Fibroblast of lung (primary cell): ENCODE measurements at regions not wholly inside any gene's neighbourhood (a gene's known extent, or its start where the extent isn't known, plus 50 kb on each side); places are given as distances from the start of the nearest gene placed in this dataset.

Source experiments
- CTCF ChIP-seq, 2 donors: IDR thresholded peaks in 1 of 2; conservative IDR thresholded peaks in 1 of 2; 1 replicate in 1 of 2; 2 replicates in 1 of 2; pipeline ENCODE4 v1.5.1; 2011 to 2012; ENCODE audit warnings: low read length in 2 of 2, control low read depth in 1 of 2, inconsistent platforms in 1 of 2, low read depth in 1 of 2, mild to moderate bottlenecking in 1 of 2
- EZH2 ChIP-seq: IDR thresholded peaks from 2 replicates; pipeline ENCODE4 v1.5.1; 2012; ENCODE audit warnings: low read length, control low read depth, mild to moderate bottlenecking; ENCODE audit errors: missing control alignments

- TF ChIP-seq CTCF (conservative IDR thresholded peaks at IDR 0.05 in 1 of 2, IDR thresholded peaks at IDR 0.05 in 1 of 2; ENCODE audit: low read depth in 1 of 2, low read length in 2 of 2): no peak
- no peak for TF ChIP-seq EZH2
Observed at GRCh38 chr9:12065686-12066085, 627.5 kb upstream of the TYRP1 start.
